Breast epithelium (tissue), 4 donors: ENCODE measurements at regions not wholly inside any gene's neighbourhood (a gene's known extent, or its start where the extent isn't known, plus 50 kb on each side); places are given as distances from the start of the nearest gene placed in this dataset.
"Not testable (repeated sequence)": the region's sequence is repeated elsewhere in the genome, so short reads cannot be mapped to it uniquely, and the experiment has no call there.

Experiments
- DNase-seq, 2 donors: peaks; one replicate each; pipeline ENCODE4 v3.0.0-alpha.2; 2019; ENCODE audit warnings: low spot score in 2 of 2
- H3K27ac ChIP-seq, 2 donors: fragments of 200-600 bp; sonication (generic) in 1 of 2; one replicate each; pipeline ENCODE4 v1.5.1; 2016 to 2019; ENCODE audit warnings: mild to moderate bottlenecking in 1 of 2
- H3K27me3 ChIP-seq, 2 donors: fragments of 200-600 bp; sonication (generic) in 1 of 2; one replicate each; pipeline versions ENCODE4 v1.5.1 to v1.6.0; 2017 to 2019; ENCODE audit warnings: control low read depth in 1 of 2, mild to moderate bottlenecking in 1 of 2
- H3K36me3 ChIP-seq: fragments of 200-600 bp; one replicate; pipeline ENCODE4 v1.5.1; 2019
- H3K4me1 ChIP-seq, 2 donors: fragments of 200-600 bp; sonication (generic); one replicate each; pipeline ENCODE4 v1.5.1; 2016 to 2019; ENCODE audit warnings: control low read depth in 1 of 2
- H3K4me3 ChIP-seq, 3 donors: fragments of 200-600 bp; sonication (generic); 1 replicate in 2 of 3; 2 replicates in 1 of 3; pipeline ENCODE4 v1.5.1; 2016 to 2019; ENCODE audit warnings: mild to moderate bottlenecking in 3 of 3, moderate library complexity in 2 of 3
- H3K9me3 ChIP-seq, 2 donors: fragments of 200-600 bp; sonication (generic) in 1 of 2; one replicate each; pipeline ENCODE4 v1.5.1; 2016 to 2019; ENCODE audit warnings: control low read depth in 1 of 2
- CTCF ChIP-seq, 3 donors: fragments of 450-650 bp; IDR thresholded peaks; one replicate each; pipeline ENCODE4 v1.5.1; 2016 to 2017; ENCODE audit warnings: antibody characterized with exemption in 3 of 3, mild to moderate bottlenecking in 3 of 3, moderate library complexity in 3 of 3
- POLR2A ChIP-seq: fragments of 450-650 bp; IDR thresholded peaks from one replicate; pipeline ENCODE4 v1.6.1; 2016; ENCODE audit warnings: antibody characterized with exemption, mild to moderate bottlenecking, moderate library complexity
- POLR2AphosphoS5 ChIP-seq, 3 donors: sonication (generic); formaldehyde crosslinking; IDR thresholded peaks; one replicate each; pipeline ENCODE4 v1.6.1; 2017; ENCODE audit warnings: antibody characterized with exemption in 3 of 3
- intact Hi-C: fragments of 100-400 bp; cut with DNase I; formaldehyde crosslinking; loops from one replicate; pipeline ENCODE4 v1.15.1; 2023; ENCODE audit warnings: low total_unique reads

- no peaks in the 10 kb centered on the region for H3K27me3 ChIP-seq
- intact Hi-C loops, result no loop called here
- no peak overlapping the region for H3K27ac ChIP-seq
- H3K36me3 ChIP-seq, result no peaks in the 10 kb centered on the region
- no peaks in the 10 kb centered on the region for H3K9me3 ChIP-seq
- H3K4me3 ChIP-seq, result no peak overlapping the region
- TF ChIP-seq POLR2A, result no peak
- no peak for TF ChIP-seq POLR2AphosphoS5 (IDR thresholded peaks at IDR 0.05)
- TF ChIP-seq CTCF (IDR thresholded peaks at IDR 0.05), result no peak
- no peak for DNase-seq
- H3K4me1 ChIP-seq, result no peaks in the 10 kb centered on the region
Observed at GRCh38 chr4:162972661-162973330, 193.9 kb downstream of the NAF1 start.

GRCh38 chr4:162969194-162969593 lies 197.5 kb downstream of the NAF1 start:
- Histone ChIP-seq H3K4me1 (no peaks in the 10 kb centered on the region), H3K27me3 (no peaks in the 10 kb centered on the region), H3K27ac (no peak overlapping the region), H3K9me3 (no peaks in the 10 kb centered on the region), H3K36me3 (no peaks in the 10 kb centered on the region), H3K4me3 (no peak overlapping the region)
- TF ChIP-seq POLR2AphosphoS5 (IDR thresholded peaks at IDR 0.05), result no peak
- TF ChIP-seq POLR2A, result no peak
- TF ChIP-seq CTCF (IDR thresholded peaks at IDR 0.05), result no peak
- no peak for DNase-seq
- intact Hi-C loops, result no loop called here

GRCh38 chr4:162965978-162966377 lies 200.7 kb downstream of the NAF1 start:
- H3K4me1 ChIP-seq, H3K27me3 ChIP-seq, H3K27ac ChIP-seq, H3K36me3 ChIP-seq, intact Hi-C loops, DNase-seq, H3K4me3 ChIP-seq, H3K9me3 ChIP-seq: not testable (repeated sequence)

- H3K4me1 ChIP-seq, result no peaks in the 10 kb centered on the region
- no peaks in the 10 kb centered on the region for H3K9me3 ChIP-seq
- H3K27me3 ChIP-seq, result no peaks in the 10 kb centered on the region
- no peak for TF ChIP-seq CTCF (IDR thresholded peaks at IDR 0.05)
- no peak for TF ChIP-seq POLR2AphosphoS5 (IDR thresholded peaks at IDR 0.05)
- TF ChIP-seq POLR2A, result no peak
- H3K4me3 ChIP-seq, result no peak overlapping the region
- DNase-seq, result no peak
- H3K27ac ChIP-seq, result no peak overlapping the region
- intact Hi-C loops, result loop anchor here (5.0 kb wide), 1 partner anchor 328 kb away; no protein-coding TSS in a partner anchor
- no peaks in the 10 kb centered on the region for H3K36me3 ChIP-seq
Observed at GRCh38 chr4:162959046-162959445, 207.6 kb downstream of the NAF1 start.

GRCh38 chr4:162957521-162958143 lies 209.1 kb downstream of the NAF1 start:
- no peaks in the 10 kb centered on the region for H3K9me3 ChIP-seq

More at GRCh38 chr4:162957521-162958143, 209.1 kb downstream of the NAF1 start:
- Histone ChIP-seq H3K27ac (no peak overlapping the region), H3K4me3 (no peak overlapping the region), H3K27me3 (no peaks in the 10 kb centered on the region), H3K36me3 (no peaks in the 10 kb centered on the region), H3K4me1 (no peaks in the 10 kb centered on the region)
- intact Hi-C loops, result loop anchor here (5.0 kb wide), 1 partner anchor 330 kb away; no protein-coding TSS in a partner anchor
- no peak for DNase-seq
- no peak for TF ChIP-seq POLR2A
- TF ChIP-seq CTCF (IDR thresholded peaks at IDR 0.05), result no peak
- no peak for TF ChIP-seq POLR2AphosphoS5 (IDR thresholded peaks at IDR 0.05)
